HuH-7.5 (cell line): ENCODE measurements at regions not wholly inside any gene's neighbourhood (a gene's known extent, or its start where the extent isn't known, plus 50 kb on each side); places are given as distances from the start of the nearest gene placed in this dataset.

Experiments used
- DNase-seq: peaks from one replicate; pipeline ENCODE4 v3.0.0; 2011; ENCODE audit warnings: low spot score

DNA sequence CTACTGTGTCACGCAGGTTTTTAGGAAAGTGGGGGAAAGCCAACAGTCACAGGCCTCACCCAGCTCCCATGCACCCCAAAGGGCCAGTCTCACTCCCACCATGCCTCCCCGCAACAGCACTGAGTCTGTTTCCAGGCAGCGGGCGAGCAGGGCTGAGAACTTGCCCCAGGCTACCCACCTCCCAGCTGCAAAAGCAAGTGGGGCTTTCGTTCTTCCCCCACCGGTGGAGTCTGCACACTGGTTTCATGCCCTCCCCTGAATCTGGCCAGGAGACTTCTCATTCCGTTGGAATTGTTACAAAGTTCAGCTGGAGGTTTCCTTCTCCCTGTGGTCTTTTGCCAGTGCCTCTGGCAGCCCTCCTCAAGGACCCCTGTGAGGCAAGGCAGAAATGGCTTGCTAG, 53.6 kb upstream of the KCNJ15 start:
- no peak for DNase-seq

DNA sequence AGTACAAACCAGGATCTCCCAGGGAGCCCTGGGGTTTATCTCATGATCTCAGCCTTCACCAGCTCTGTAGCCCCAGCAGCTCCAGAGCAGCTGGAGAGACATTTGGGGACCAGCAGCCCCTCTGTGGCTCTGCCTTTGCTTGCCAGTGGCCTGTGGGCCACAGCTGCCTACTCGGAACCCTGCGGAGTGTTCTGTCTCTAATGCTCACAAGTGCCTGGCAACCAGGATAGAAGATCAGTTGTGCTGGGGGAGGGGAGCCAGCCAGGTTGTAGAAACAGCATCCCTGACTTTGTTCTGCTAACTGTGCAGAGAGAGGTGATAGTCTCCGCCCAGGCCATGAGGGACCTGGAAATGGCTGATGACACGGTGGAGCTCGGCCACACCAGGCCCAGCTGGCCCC, 50.9 kb upstream of the KCNJ15 start:
- no peak for DNase-seq

DNA sequence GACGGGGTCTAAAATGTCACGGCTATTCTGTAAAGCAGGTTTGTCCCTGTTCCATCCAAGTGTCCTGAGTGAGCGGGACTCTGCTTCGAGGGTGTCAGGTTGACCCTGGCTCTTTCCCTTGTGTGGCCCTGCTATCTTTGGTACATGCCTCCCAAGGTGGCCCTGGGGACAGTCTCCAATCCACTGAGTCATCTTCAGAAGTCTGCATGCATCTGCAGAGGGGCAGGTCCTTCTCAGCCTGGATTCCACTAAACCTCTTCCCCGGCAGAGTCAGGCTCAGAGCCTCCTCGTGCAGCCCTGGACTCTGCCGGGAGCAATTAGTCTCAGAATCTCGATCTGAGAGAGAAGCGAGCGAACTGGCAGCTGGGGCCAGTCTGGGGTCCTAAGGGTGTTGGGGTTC, 50.1 kb upstream of the KCNJ15 start:
- DNase-seq: no peak
